SH-SY5Y (cell line): ENCODE measurements at regions not wholly inside any gene's neighbourhood (a gene's known extent, or its start where the extent isn't known, plus 50 kb on each side); places are given as distances from the start of the nearest gene placed in this dataset.

Experiments used
- GATA2 ChIP-seq: IDR thresholded peaks from 2 replicates; pipeline ENCODE4 v1.6.1; 2011; ENCODE audit warnings: mild to moderate bottlenecking, low read depth, low read length
- GATA3 ChIP-seq: IDR thresholded peaks from 2 replicates; pipeline ENCODE4 v1.6.1; 2011; ENCODE audit warnings: low read depth, mild to moderate bottlenecking, low read length, moderate library complexity

DNA sequence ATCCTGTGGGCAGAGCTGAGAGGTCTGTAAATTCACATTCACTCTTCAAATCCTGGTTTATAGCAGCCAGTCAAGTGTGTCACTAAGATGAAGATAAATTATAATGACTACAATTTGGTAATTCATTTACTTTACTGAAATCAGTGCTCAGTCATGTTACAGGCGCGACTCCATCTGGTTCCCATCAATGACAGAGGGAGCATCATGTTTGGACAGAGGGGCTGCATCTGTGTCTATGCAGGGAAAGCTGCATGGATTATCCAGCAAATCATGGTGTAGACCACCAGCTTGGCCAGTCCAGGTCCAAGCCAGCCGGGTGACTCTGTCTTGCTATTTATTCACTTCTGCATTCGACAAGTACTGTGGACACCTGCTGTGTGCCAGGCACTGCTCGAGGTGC lies 214.1 kb upstream of the ZNF32 start:
- TF ChIP-seq GATA2 (peak; percentile 75), GATA3 (no peak)
